ENCODE measurements at regions not wholly inside any gene's neighbourhood (a gene's known extent, or its start where the extent isn't known, plus 50 kb on each side); places are given as distances from the start of the nearest gene placed in this dataset.
"Not testable (repeated sequence)": the region's sequence is repeated elsewhere in the genome, so short reads cannot be mapped to it uniquely, and the experiment has no call there.

- H3K4me3 ChIP-seq; H3K36me3 ChIP-seq; H3K27ac ChIP-seq; H3K9me3 ChIP-seq; DNase-seq; H3K27me3 ChIP-seq; intact Hi-C loops (cut with DNase I); H3K4me1 ChIP-seq (ENCODE audit: insufficient read depth): not testable (repeated sequence)
These were observed 200.8 kb upstream of the C1QTNF3 start for GRCh38 chr5:34243802-34244201.

- Histone ChIP-seq H3K27ac (peak overlapping the region; percentile 69 to 81), H3K4me3 (peak overlapping the region; percentile 67)
- H3K4me1 ChIP-seq (ENCODE audit: insufficient read depth); intact Hi-C loops (cut with DNase I); H3K9me3 ChIP-seq; H3K27me3 ChIP-seq; H3K36me3 ChIP-seq: not testable (repeated sequence)
- WGBS, 3 donors = 0 to 4% (median 0%) methylated on average over 3 to 13 of the region's 41 CpGs
- peak; percentile 45 to 73 (median 67) for DNase-seq
These were observed 201.4 kb upstream of the C1QTNF3 start for GRCh38 chr5:34244281-34245031.

- H3K9me3 ChIP-seq; H3K27me3 ChIP-seq; DNase-seq; intact Hi-C loops (cut with DNase I); H3K4me1 ChIP-seq (ENCODE audit: insufficient read depth); H3K36me3 ChIP-seq: not testable (repeated sequence)
- 0% methylated on average over 12 of the region's 31 CpGs; no CpG with 5 or more reads in 2 of the 3 donors for WGBS, 3 donors
- Histone ChIP-seq H3K27ac (peak overlapping the region; percentile 69 to 81), H3K4me3 (peak overlapping the region; percentile 67)
These were observed 202.0 kb upstream of the C1QTNF3 start for GRCh38 chr5:34245032-34245394.

GRCh38 chr5:34245813-34246212 is 202.8 kb upstream of the C1QTNF3 start:
- H3K27me3 ChIP-seq; DNase-seq; intact Hi-C loops (cut with DNase I); H3K9me3 ChIP-seq; H3K27ac ChIP-seq; H3K4me1 ChIP-seq (ENCODE audit: insufficient read depth); H3K36me3 ChIP-seq: not testable (repeated sequence)
- H3K4me3 ChIP-seq = peak overlapping the region; percentile 12
- 51 to 62% (median 58%) methylated on average over 2 of the region's 2 CpGs for WGBS, 3 donors

GRCh38 chr5:34258598-34258997 is 215.6 kb upstream of the C1QTNF3 start:
- H3K36me3 ChIP-seq; H3K27me3 ChIP-seq; DNase-seq; intact Hi-C loops (cut with DNase I); H3K27ac ChIP-seq; H3K9me3 ChIP-seq; H3K4me1 ChIP-seq (ENCODE audit: insufficient read depth); H3K4me3 ChIP-seq: not testable (repeated sequence)

GRCh38 chr5:34261020-34261419 is 218.0 kb upstream of the C1QTNF3 start:
- DNase-seq; H3K36me3 ChIP-seq; intact Hi-C loops (cut with DNase I); H3K27me3 ChIP-seq; H3K4me3 ChIP-seq; H3K9me3 ChIP-seq; H3K4me1 ChIP-seq (ENCODE audit: insufficient read depth); H3K27ac ChIP-seq: not testable (repeated sequence)
- 61 to 76% (median 61%) methylated on average over 3 to 4 of the region's 4 CpGs for WGBS, 3 donors

GRCh38 chr5:34266151-34266550 is 223.1 kb upstream of the C1QTNF3 start:
- H3K36me3 ChIP-seq; DNase-seq; H3K9me3 ChIP-seq; H3K4me3 ChIP-seq; H3K27ac ChIP-seq; H3K27me3 ChIP-seq; H3K4me1 ChIP-seq (ENCODE audit: insufficient read depth); intact Hi-C loops (cut with DNase I): not testable (repeated sequence)

GRCh38 chr5:34296759-34297158 is 253.7 kb upstream of the C1QTNF3 start:
- H3K27ac ChIP-seq; DNase-seq; H3K9me3 ChIP-seq; intact Hi-C loops (cut with DNase I); H3K36me3 ChIP-seq; H3K4me1 ChIP-seq (ENCODE audit: insufficient read depth); H3K4me3 ChIP-seq; H3K27me3 ChIP-seq: not testable (repeated sequence)
- WGBS, 3 donors = 33 to 56% (median 38%) methylated on average over 1 of the region's 1 CpG

GRCh38 chr5:34329201-34329600 is 286.2 kb upstream of the C1QTNF3 start:
- WGBS, 3 donors = 52 to 80% (median 68%) methylated on average over 2 of the region's 2 CpGs

GRCh38 chr5:34329611-34330108 is 286.6 kb upstream of the C1QTNF3 start:
- DNase-seq; H3K4me3 ChIP-seq; H3K27ac ChIP-seq; H3K27me3 ChIP-seq; H3K36me3 ChIP-seq; H3K4me1 ChIP-seq (ENCODE audit: insufficient read depth); H3K9me3 ChIP-seq; intact Hi-C loops (cut with DNase I): not testable (repeated sequence)

More at GRCh38 chr5:34329201-34329600, 286.2 kb upstream of the C1QTNF3 start:
- H3K27me3 ChIP-seq; H3K4me3 ChIP-seq; intact Hi-C loops (cut with DNase I); H3K9me3 ChIP-seq; DNase-seq; H3K27ac ChIP-seq; H3K36me3 ChIP-seq; H3K4me1 ChIP-seq (ENCODE audit: insufficient read depth): not testable (repeated sequence)

- DNase-seq; H3K27ac ChIP-seq; H3K4me1 ChIP-seq (ENCODE audit: insufficient read depth); intact Hi-C loops (cut with DNase I); H3K4me3 ChIP-seq; H3K27me3 ChIP-seq; H3K9me3 ChIP-seq; H3K36me3 ChIP-seq: not testable (repeated sequence)
These were observed 289.0 kb upstream of the C1QTNF3 start for GRCh38 chr5:34331928-34332454.

- H3K4me3 ChIP-seq; intact Hi-C loops (cut with DNase I): not testable (repeated sequence)
- WGBS, 3 donors = 50 to 75% (median 55%) methylated on average over 1 of the region's 1 CpG
These were observed 296.5 kb upstream of the C1QTNF3 start for GRCh38 chr5:34339408-34340001.

More at GRCh38 chr5:34339408-34340001, 296.5 kb upstream of the C1QTNF3 start:
- H3K27me3 ChIP-seq; DNase-seq; H3K27ac ChIP-seq; H3K36me3 ChIP-seq; H3K9me3 ChIP-seq; H3K4me1 ChIP-seq (ENCODE audit: insufficient read depth): not testable (repeated sequence)

Measured in ovary (tissue), 7 donors.